HepG2 (cell line): ENCODE measurements at regions not wholly inside any gene's neighbourhood (a gene's known extent, or its start where the extent isn't known, plus 50 kb on each side); places are given as distances from the start of the nearest gene placed in this dataset.

ENCODE experiments used
- EED ChIP-seq: sonication (generic); formaldehyde crosslinking; IDR thresholded peaks from 2 replicates; pipeline ENCODE4 v1.5.0; 2020; ENCODE audit warnings: mild to moderate bottlenecking, missing genetic modification reagents
- POLR2A ChIP-seq, 2 experiments: IDR thresholded peaks; 2 replicates each; pipeline ENCODE4 v1.6.1; 2011; ENCODE audit warnings: low read depth in 2 of 2, low read length in 2 of 2, mild to moderate bottlenecking in 1 of 2, moderate library complexity in 1 of 2; ENCODE audit not compliant: insufficient read depth in 1 of 2
- ZNF446 ChIP-seq: sonication (generic); formaldehyde crosslinking; IDR thresholded peaks from 2 replicates; pipeline ENCODE4 v1.5.0; 2020; ENCODE audit warnings: mild to moderate bottlenecking, missing genetic modification reagents
- TF ChIP-seq, protein P1 (sequence below), 2 experiments: fragments of 450-650 bp in 1 of 2; sonication (generic) in 1 of 2; formaldehyde crosslinking in 1 of 2; IDR thresholded peaks; 2 replicates each; pipeline versions ENCODE4 v1.6.1 to v1.8.0; 2016 to 2022; ENCODE audit warnings: antibody characterized with exemption in 1 of 2, mild to moderate bottlenecking in 1 of 2, missing genetic modification reagents in 1 of 2
- TF ChIP-seq, protein P2 (sequence below): sonication (generic); formaldehyde crosslinking; IDR thresholded peaks from 2 replicates; pipeline ENCODE4 v1.4.0; 2020; ENCODE audit warnings: missing genetic modification reagents

DNA sequence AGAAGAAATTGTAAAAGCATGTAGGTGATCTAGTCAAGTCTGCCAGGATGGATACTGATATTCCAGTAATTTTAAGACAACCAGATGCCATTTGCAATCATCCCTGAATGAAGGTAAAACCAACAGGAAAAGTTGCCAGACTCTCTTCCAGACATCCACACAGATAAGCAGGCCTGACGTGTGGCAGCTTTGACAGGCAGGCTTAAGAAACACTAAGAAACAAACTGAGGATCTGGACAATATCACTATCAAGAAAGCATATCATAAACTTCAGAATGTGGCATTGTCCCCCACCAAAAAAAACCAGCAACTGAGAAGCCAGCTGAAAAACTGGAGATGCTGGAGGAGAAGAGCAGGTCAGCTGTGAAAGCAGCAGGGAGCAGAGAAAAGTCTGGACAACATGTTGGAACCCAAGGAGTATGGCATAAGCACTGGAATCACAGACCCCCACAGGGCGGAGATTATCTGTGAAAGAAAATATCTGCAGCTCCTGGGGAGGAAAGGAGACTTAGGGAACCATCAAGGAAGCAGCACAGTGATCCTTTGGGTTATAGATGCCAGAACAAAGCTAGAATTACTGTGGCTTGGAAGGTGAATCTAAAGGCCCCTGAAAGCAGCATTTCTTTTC is 307.0 kb downstream of the CWC27 start:
- TF ChIP-seq POLR2A (IDR thresholded peaks at IDR 0.05; ENCODE audit: insufficient read depth in 1 of 2, low read depth in 2 of 2, low read length in 2 of 2) (no peak), EED (CRISPR knock-in tag) (no peak), ZNF446 (CRISPR knock-in tag) (no peak)
- TF ChIP-seq, protein P1, sequence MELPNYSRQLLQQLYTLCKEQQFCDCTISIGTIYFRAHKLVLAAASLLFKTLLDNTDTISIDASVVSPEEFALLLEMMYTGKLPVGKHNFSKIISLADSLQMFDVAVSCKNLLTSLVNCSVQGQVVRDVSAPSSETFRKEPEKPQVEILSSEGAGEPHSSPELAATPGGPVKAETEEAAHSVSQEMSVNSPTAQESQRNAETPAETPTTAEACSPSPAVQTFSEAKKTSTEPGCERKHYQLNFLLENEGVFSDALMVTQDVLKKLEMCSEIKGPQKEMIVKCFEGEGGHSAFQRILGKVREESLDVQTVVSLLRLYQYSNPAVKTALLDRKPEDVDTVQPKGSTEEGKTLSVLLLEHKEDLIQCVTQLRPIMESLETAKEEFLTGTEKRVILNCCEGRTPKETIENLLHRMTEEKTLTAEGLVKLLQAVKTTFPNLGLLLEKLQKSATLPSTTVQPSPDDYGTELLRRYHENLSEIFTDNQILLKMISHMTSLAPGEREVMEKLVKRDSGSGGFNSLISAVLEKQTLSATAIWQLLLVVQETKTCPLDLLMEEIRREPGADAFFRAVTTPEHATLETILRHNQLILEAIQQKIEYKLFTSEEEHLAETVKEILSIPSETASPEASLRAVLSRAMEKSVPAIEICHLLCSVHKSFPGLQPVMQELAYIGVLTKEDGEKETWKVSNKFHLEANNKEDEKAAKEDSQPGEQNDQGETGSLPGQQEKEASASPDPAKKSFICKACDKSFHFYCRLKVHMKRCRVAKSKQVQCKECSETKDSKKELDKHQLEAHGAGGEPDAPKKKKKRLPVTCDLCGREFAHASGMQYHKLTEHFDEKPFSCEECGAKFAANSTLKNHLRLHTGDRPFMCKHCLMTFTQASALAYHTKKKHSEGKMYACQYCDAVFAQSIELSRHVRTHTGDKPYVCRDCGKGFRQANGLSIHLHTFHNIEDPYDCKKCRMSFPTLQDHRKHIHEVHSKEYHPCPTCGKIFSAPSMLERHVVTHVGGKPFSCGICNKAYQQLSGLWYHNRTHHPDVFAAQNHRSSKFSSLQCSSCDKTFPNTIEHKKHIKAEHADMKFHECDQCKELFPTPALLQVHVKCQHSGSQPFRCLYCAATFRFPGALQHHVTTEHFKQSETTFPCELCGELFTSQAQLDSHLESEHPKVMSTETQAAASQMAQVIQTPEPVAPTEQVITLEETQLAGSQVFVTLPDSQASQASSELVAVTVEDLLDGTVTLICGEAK (IDR thresholded peaks at IDR 0.05), result no peak
- TF ChIP-seq, protein P1 (CRISPR knock-in tag; IDR thresholded peaks at IDR 0.05), result no peak
- TF ChIP-seq, protein P2, sequence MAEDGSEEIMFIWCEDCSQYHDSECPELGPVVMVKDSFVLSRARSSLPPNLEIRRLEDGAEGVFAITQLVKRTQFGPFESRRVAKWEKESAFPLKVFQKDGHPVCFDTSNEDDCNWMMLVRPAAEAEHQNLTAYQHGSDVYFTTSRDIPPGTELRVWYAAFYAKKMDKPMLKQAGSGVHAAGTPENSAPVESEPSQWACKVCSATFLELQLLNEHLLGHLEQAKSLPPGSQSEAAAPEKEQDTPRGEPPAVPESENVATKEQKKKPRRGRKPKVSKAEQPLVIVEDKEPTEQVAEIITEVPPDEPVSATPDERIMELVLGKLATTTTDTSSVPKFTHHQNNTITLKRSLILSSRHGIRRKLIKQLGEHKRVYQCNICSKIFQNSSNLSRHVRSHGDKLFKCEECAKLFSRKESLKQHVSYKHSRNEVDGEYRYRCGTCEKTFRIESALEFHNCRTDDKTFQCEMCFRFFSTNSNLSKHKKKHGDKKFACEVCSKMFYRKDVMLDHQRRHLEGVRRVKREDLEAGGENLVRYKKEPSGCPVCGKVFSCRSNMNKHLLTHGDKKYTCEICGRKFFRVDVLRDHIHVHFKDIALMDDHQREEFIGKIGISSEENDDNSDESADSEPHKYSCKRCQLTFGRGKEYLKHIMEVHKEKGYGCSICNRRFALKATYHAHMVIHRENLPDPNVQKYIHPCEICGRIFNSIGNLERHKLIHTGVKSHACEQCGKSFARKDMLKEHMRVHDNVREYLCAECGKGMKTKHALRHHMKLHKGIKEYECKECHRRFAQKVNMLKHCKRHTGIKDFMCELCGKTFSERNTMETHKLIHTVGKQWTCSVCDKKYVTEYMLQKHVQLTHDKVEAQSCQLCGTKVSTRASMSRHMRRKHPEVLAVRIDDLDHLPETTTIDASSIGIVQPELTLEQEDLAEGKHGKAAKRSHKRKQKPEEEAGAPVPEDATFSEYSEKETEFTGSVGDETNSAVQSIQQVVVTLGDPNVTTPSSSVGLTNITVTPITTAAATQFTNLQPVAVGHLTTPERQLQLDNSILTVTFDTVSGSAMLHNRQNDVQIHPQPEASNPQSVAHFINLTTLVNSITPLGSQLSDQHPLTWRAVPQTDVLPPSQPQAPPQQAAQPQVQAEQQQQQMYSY (CRISPR knock-in tag), result no peak
